Liver (tissue), 8 donors: ENCODE measurements at regions not wholly inside any gene's neighbourhood (a gene's known extent, or its start where the extent isn't known, plus 50 kb on each side); places are given as distances from the start of the nearest gene placed in this dataset.

Experiments used
- DNase-seq: peaks from one replicate; pipeline ENCODE4 v3.0.0-alpha.2; 2017; ENCODE audit warnings: low spot score
- H3K27ac ChIP-seq, 2 donors: one replicate each; pipeline ENCODE4 v1.7.0; 2013; ENCODE audit warnings: inconsistent platforms in 2 of 2, low read length in 2 of 2, control low read depth in 1 of 2, low read depth in 1 of 2, mild to moderate bottlenecking in 1 of 2
- H3K27me3 ChIP-seq, 4 donors: one replicate each; pipeline versions ENCODE4 v1.6.1 to v1.7.0; 2013; ENCODE audit warnings: low read length in 3 of 4, inconsistent platforms in 1 of 4, mild to moderate bottlenecking in 1 of 4, moderate library complexity in 1 of 4; ENCODE audit not compliant: control insufficient read depth in 4 of 4, insufficient read depth in 4 of 4
- H3K36me3 ChIP-seq, 4 donors: one replicate each; pipeline versions ENCODE4 v1.6.1 to v1.7.0; 2013; ENCODE audit warnings: low read length in 3 of 4, mild to moderate bottlenecking in 3 of 4, low read depth in 1 of 4, moderate library complexity in 1 of 4; ENCODE audit not compliant: control insufficient read depth in 4 of 4, insufficient read depth in 3 of 4
- H3K4me1 ChIP-seq, 4 donors: one replicate each; pipeline versions ENCODE4 v1.6.1 to v1.7.0; 2013; ENCODE audit warnings: low read length in 3 of 4, mild to moderate bottlenecking in 3 of 4, moderate library complexity in 1 of 4; ENCODE audit not compliant: control insufficient read depth in 4 of 4, insufficient read depth in 4 of 4
- H3K4me3 ChIP-seq, 3 donors: one replicate each; pipeline versions ENCODE4 v1.6.1 to v1.7.0; 2013; ENCODE audit warnings: low read length in 3 of 3, control low read depth in 1 of 3, low read depth in 1 of 3, mild to moderate bottlenecking in 1 of 3
- H3K9ac ChIP-seq, 2 donors: one replicate each; pipeline ENCODE4 v1.7.0; 2013; ENCODE audit warnings: low read length in 2 of 2, mild to moderate bottlenecking in 2 of 2, moderate library complexity in 2 of 2, control low read depth in 1 of 2, low read depth in 1 of 2
- H3K9me3 ChIP-seq, 4 donors: one replicate each; pipeline versions ENCODE4 v1.6.1 to v1.7.0; 2013; ENCODE audit warnings: low read length in 3 of 4; ENCODE audit not compliant: control insufficient read depth in 4 of 4
- EGR1 ChIP-seq, 2 donors: IDR thresholded peaks; 2 replicates each; pipeline ENCODE4 v1.6.1; 2016 to 2018; ENCODE audit warnings: antibody characterized with exemption in 2 of 2, low read depth in 2 of 2
- FOXA1 ChIP-seq: IDR thresholded peaks from 2 replicates; pipeline ENCODE4 v1.6.1; 2016; ENCODE audit warnings: antibody characterized with exemption
- FOXA2 ChIP-seq: IDR thresholded peaks from 2 replicates; pipeline ENCODE4 v1.6.1; 2016; ENCODE audit warnings: antibody characterized with exemption
- GABPA ChIP-seq, 2 donors: IDR thresholded peaks in 1 of 2; conservative IDR thresholded peaks in 1 of 2; 2 replicates each; pipeline ENCODE4 v1.6.1; 2016; ENCODE audit warnings: antibody characterized with exemption in 2 of 2, mild to moderate bottlenecking in 1 of 2, moderate library complexity in 1 of 2
- HNF4A ChIP-seq, 2 donors: conservative IDR thresholded peaks; 2 replicates each; pipeline ENCODE4 v1.6.1; 2016; ENCODE audit warnings: antibody characterized with exemption in 2 of 2, mild to moderate bottlenecking in 2 of 2
- HNF4G ChIP-seq: IDR thresholded peaks from 2 replicates; pipeline ENCODE4 v1.6.1; 2016; ENCODE audit warnings: antibody characterized with exemption
- JUND ChIP-seq, 2 donors: IDR thresholded peaks; 2 replicates each; pipeline ENCODE4 v1.6.1; 2016; ENCODE audit warnings: antibody characterized with exemption in 2 of 2
- MAX ChIP-seq: IDR thresholded peaks from 2 replicates; pipeline ENCODE4 v1.6.1; 2016; ENCODE audit warnings: antibody characterized with exemption
- NR2F2 ChIP-seq: IDR thresholded peaks from 2 replicates; pipeline ENCODE4 v1.6.1; 2016; ENCODE audit warnings: antibody characterized with exemption
- RAD21 ChIP-seq, 2 donors: IDR thresholded peaks; 2 replicates each; pipeline ENCODE4 v1.6.1; 2016; ENCODE audit warnings: antibody characterized with exemption in 2 of 2, mild to moderate bottlenecking in 2 of 2
- REST ChIP-seq: IDR thresholded peaks from 2 replicates; pipeline ENCODE4 v1.6.1; 2016; ENCODE audit warnings: antibody characterized with exemption, mild to moderate bottlenecking
- RXRA ChIP-seq, 2 donors: IDR thresholded peaks; 2 replicates each; pipeline ENCODE4 v1.6.1; 2017 to 2018; ENCODE audit warnings: antibody characterized with exemption in 2 of 2, mild to moderate bottlenecking in 1 of 2
- SP1 ChIP-seq: IDR thresholded peaks from 2 replicates; pipeline ENCODE4 v1.6.1; 2018; ENCODE audit warnings: antibody characterized with exemption, mild to moderate bottlenecking
- TAF1 ChIP-seq: conservative IDR thresholded peaks from 2 replicates; pipeline ENCODE4 v1.6.1; 2016; ENCODE audit warnings: antibody characterized with exemption, mild to moderate bottlenecking
- YY1 ChIP-seq: IDR thresholded peaks from 2 replicates; pipeline ENCODE4 v1.6.1; 2016; ENCODE audit warnings: antibody characterized with exemption, mild to moderate bottlenecking
- WGBS: extraction: QIAGEN DNeasy Blood & Tissue Kit; methylation state at CpG from one replicate; pipeline ENCODE4 v1.1.7; 2013; 5-methylcytosine and 5-hydroxymethylcytosine counted together
- TF ChIP-seq, protein P1 (sequence below): IDR thresholded peaks from 2 replicates; pipeline ENCODE4 v1.6.1; 2016; ENCODE audit warnings: antibody characterized with exemption
- TF ChIP-seq, protein P2 (sequence below): fragments of 150-350 bp; IDR thresholded peaks from 2 replicates; pipeline ENCODE4 v1.5.1; 2017; ENCODE audit warnings: improper control_type of control experiment, low read depth, low read length; ENCODE audit not compliant: missing input control
- TF ChIP-seq, protein P3 (sequence below): IDR thresholded peaks from 2 replicates; pipeline ENCODE4 v1.6.1; 2016; ENCODE audit warnings: antibody characterized with exemption
- donor health status: healthy.
- donor health status: healthy.
- donor health status: healthy.
- donor health status: healthy.
- donor health status: healthy.

- Histone ChIP-seq H3K4me1 (no peaks in the 10 kb centered on the region), H3K27me3 (no peaks in the 10 kb centered on the region), H3K27ac (no peak overlapping the region), H3K4me3 (no peak overlapping the region), H3K9ac (no peak overlapping the region), H3K36me3 (no peaks in the 10 kb centered on the region), H3K9me3 (no peaks in the 10 kb centered on the region)
- no peak for DNase-seq
- WGBS: 96% methylated on average over 2 of the region's 2 CpGs
- no peak for TF ChIP-seq JUND (IDR thresholded peaks at IDR 0.05)
- TF ChIP-seq, protein P1, sequence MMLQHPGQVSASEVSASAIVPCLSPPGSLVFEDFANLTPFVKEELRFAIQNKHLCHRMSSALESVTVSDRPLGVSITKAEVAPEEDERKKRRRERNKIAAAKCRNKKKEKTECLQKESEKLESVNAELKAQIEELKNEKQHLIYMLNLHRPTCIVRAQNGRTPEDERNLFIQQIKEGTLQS: no peak
- TF ChIP-seq, protein P2, sequence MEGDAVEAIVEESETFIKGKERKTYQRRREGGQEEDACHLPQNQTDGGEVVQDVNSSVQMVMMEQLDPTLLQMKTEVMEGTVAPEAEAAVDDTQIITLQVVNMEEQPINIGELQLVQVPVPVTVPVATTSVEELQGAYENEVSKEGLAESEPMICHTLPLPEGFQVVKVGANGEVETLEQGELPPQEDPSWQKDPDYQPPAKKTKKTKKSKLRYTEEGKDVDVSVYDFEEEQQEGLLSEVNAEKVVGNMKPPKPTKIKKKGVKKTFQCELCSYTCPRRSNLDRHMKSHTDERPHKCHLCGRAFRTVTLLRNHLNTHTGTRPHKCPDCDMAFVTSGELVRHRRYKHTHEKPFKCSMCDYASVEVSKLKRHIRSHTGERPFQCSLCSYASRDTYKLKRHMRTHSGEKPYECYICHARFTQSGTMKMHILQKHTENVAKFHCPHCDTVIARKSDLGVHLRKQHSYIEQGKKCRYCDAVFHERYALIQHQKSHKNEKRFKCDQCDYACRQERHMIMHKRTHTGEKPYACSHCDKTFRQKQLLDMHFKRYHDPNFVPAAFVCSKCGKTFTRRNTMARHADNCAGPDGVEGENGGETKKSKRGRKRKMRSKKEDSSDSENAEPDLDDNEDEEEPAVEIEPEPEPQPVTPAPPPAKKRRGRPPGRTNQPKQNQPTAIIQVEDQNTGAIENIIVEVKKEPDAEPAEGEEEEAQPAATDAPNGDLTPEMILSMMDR: no peak
- TF ChIP-seq HNF4A (conservative IDR thresholded peaks at IDR 0.05): no peak
- no peak for TF ChIP-seq TAF1
- TF ChIP-seq REST: no peak
- TF ChIP-seq YY1: no peak
- no peak for TF ChIP-seq MAX
- TF ChIP-seq SP1: no peak
- TF ChIP-seq FOXA2: no peak
- TF ChIP-seq GABPA (IDR thresholded peaks at IDR 0.05 in 1 of 2, conservative IDR thresholded peaks at IDR 0.05 in 1 of 2): no peak
- TF ChIP-seq NR2F2: no peak
- no peak for TF ChIP-seq FOXA1
- no peak for TF ChIP-seq RAD21 (IDR thresholded peaks at IDR 0.05)
- TF ChIP-seq RXRA (IDR thresholded peaks at IDR 0.05): no peak
- TF ChIP-seq HNF4G: no peak
- no peak for TF ChIP-seq EGR1 (IDR thresholded peaks at IDR 0.05; ENCODE audit: low read depth in 2 of 2)
- TF ChIP-seq, protein P3, sequence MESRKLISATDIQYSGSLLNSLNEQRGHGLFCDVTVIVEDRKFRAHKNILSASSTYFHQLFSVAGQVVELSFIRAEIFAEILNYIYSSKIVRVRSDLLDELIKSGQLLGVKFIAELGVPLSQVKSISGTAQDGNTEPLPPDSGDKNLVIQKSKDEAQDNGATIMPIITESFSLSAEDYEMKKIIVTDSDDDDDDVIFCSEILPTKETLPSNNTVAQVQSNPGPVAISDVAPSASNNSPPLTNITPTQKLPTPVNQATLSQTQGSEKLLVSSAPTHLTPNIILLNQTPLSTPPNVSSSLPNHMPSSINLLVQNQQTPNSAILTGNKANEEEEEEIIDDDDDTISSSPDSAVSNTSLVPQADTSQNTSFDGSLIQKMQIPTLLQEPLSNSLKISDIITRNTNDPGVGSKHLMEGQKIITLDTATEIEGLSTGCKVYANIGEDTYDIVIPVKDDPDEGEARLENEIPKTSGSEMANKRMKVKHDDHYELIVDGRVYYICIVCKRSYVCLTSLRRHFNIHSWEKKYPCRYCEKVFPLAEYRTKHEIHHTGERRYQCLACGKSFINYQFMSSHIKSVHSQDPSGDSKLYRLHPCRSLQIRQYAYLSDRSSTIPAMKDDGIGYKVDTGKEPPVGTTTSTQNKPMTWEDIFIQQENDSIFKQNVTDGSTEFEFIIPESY: no peak
Observed at GRCh38 chr2:163420604-163421003, 315.2 kb downstream of the FIGN start.
